ENCODE measurements at regions not wholly inside any gene's neighbourhood (a gene's known extent, or its start where the extent isn't known, plus 50 kb on each side); places are given as distances from the start of the nearest gene placed in this dataset.

- no peak for DNase-seq (ENCODE audit: low spot score)
Measured at GRCh38 chr14:101453225-101453624, 108.1 kb upstream of the DIO3 start.

- DNase-seq (ENCODE audit: low spot score) = no peak
Measured at GRCh38 chr14:101454229-101454628, 107.1 kb upstream of the DIO3 start.

- DNase-seq (ENCODE audit: low spot score) = no peak
Measured at GRCh38 chr14:101456246-101457175, 104.8 kb upstream of the DIO3 start.

- no peak for DNase-seq (ENCODE audit: low spot score)
Measured at GRCh38 chr14:101457301-101457935, 103.9 kb upstream of the DIO3 start.

GRCh38 chr14:101457936-101458740 is 103.2 kb upstream of the DIO3 start:
- no peak for DNase-seq (ENCODE audit: low spot score)

DNA sequence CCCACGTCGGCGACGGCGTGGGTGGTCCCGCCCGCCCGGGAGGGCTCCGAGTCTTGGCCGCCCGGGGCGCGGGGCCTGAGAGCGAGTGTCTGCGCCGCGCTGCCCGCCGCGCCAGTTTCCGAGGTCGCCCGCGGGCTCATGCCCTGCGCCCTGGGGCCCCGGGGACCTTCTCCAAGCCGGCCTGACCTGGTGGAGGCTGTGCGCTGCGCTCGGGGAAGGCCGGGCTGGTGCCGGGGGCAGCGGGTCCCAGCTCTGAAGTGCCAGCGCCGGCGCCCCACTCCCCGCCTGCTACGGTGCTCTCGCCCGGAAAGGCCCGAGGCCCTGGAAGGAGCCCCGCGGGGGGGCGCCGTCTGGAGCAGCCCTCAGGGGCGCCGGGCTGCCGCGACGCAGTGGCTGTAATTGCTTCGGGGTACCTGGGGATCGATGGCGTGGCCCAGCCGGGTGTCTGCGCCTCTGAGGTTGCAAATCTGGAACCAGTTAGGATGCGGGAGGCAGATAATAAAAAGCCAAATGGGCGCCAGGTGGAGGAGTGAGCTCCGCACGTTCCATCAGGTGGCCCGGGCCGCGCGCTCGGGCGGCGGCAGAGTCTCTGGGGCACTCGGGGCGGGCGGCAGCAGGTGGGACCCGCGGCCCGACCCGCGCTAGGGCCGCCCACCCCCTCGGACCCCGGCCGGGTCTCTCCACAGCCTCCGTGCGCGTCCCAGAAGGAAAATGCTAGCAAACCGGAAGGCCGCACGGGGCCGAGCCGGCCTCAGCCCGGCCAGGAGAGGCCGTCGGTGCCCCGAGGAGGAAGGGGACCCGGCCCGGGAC is 102.3 kb upstream of the DIO3 start:
- DNase-seq (ENCODE audit: low spot score) = no peak

DNA sequence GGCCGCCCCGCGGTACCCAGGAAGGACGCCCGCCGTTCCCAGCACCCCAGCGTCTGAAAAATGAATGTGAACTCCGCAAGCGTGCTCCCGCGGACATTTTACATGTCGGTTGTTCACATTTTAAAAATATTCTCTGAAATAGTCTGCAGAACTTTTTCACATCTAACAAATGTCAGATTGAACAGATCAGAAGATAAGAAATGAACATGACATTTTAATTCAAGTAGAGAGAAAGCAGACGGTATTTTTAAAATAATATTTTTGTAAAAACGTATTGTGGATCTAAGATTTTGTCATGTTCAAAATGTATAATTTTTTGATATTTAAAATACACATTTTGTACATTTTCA is 101.8 kb upstream of the DIO3 start:
- no peak for DNase-seq (ENCODE audit: low spot score)

DNA sequence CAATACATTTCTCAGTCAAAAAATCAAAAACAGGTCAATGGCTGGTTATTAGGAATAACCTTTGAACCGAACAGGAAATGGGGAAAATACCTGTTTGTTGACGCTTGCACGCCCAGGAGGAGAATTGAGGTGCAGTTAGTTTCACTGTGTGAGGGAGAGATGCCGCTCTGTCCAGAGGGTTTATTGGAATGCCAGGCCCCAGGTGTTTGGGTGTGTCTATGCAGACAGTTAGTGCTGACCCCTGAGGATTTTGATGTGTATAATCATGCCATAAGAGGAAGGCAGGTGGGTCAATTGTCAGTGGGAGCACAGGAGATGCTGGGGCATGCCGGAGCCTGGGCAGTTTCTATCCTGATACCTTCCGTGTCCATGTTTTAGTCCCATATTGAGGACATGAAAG is 100.8 kb upstream of the DIO3 start:
- DNase-seq (ENCODE audit: low spot score) = no peak

- no peak for DNase-seq (ENCODE audit: low spot score)
Measured at GRCh38 chr14:101460986-101461750, 100.1 kb upstream of the DIO3 start.

DNA sequence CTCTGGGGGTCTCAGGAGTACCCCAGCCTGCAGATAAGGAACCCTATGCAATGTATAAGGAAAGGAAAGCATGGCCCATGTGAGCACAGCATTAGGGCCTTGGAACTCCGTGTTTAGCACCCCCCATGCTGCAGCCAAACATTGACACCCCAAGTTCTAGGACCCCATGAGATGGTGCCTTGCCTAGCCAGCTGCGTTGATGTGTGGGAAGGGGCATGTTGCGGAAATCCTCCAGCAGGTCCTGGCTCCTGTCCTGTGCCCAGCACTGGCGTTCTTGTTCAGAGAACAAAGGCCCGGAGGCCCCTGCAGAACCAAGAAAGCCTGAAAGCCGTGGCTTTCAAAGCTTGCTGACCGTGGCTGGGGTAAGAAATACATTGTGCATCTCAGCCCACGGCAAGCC is 99.4 kb upstream of the DIO3 start:
- DNase-seq (ENCODE audit: low spot score) = no peak

- no peak for DNase-seq (ENCODE audit: low spot score)
Measured at GRCh38 chr14:101462726-101463565, 98.3 kb upstream of the DIO3 start.

- no peak for DNase-seq (ENCODE audit: low spot score)
Measured at GRCh38 chr14:101463566-101464171, 97.6 kb upstream of the DIO3 start.

GRCh38 chr14:101464310-101464983 is 96.8 kb upstream of the DIO3 start:
- DNase-seq (ENCODE audit: low spot score) = no peak

DNA sequence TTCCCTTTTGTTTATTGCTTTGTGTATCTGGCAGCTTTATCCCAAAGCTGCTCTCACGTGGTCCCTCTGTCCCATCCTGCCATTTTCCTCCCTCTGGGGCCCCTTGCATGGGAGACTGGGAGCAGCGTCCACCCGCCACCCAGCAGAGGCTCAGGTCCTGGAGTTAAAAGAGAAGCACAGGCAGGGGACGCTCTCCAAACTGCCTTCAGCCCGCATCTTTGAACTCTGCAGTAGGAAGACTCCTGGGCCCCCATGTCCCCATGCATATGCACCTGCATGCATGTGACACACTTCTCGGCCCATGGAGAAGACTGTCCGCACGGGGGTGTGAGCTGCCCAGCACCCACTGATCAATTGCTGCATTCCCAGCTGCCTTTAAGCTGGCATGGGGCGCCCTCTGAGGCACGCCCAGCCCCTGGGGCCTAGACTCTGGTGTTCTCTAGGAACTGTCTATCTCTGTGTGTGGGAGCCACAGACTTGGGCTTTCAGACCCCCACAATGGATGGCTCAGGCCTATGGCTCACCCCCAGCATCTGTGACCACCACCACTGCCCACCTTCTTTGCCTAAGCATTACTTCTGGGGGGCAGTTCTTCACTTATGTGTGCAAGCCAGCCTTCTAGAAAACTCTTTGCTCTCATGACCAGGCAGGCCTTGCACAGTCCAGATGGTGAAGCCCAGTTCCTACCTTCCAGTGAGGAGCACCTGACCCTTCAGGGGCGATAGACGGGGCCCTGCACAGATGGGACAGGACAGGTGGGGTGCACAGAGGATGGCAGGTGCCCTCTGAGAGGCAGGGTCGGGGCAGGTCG is 96.1 kb upstream of the DIO3 start:
- DNase-seq (ENCODE audit: low spot score) = no peak

DNA sequence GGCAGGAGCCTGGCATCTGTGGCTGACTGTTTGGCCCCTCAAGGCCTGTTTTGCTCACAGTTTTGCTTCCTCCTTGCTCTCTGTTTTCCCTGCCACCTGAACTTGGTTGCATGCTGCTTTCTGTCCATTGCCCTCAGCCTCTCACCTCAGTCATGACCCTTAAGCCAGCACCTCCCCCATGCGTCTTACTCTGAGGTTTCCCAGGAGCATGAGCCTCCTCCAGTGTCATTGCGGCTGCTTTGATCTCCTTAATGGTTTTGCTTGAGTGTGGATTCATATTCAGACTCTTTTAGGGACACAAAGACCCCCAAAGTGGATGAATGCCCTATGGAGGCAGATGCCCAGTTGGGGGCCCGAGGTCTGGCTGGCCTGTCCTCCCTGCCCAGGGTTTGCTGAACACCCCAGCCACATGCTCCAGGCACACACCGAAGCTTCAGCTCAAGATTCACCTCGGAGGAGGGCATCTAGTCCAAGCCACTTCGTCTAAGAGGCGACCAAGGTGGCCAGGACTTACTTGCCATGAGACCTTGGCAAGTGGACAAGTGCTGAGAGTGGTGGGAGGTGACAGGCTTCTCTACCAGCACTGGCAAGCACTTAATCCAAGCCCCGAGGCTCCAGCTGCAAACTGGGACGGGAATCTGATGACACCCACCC is 95.4 kb upstream of the DIO3 start:
- DNase-seq (ENCODE audit: low spot score) = no peak

DNA sequence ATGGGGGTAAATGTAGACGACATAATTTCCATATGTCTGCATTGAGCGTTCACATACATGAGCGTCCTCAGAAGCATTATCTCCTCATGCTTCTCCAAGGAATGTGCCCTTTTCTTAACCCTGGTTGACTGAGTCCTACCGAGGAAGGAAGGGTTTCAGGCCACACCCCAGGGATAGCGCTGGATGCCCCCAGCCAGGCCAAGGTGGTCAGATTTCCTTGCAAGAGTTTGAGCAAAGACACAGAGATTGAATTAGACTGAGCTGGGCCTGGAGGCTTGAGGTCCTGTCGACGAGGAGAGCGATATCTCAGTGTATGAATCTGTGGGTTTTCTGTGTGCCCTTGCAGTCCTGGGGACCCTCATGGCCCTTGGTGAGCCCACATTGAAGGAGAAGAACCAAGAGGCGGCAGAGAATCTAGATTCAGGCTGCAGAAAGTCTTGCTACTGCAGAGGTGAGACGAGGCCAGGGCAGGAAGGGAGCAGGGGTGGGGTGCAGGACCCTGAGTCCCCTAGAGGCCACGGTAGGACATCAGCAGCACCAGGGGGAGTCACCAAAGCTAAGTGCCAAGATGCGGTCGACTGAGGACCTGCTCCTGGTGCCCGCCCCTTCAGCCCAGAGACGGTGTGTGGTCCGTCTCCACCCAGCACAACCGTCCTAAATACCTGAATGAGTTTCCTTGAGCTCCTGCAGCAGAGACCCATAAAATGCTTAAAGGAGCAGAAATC is 94.7 kb upstream of the DIO3 start:
- DNase-seq (ENCODE audit: low spot score) = no peak
